B cell (primary cell): ENCODE measurements at regions not wholly inside any gene's neighbourhood (a gene's known extent, or its start where the extent isn't known, plus 50 kb on each side); places are given as distances from the start of the nearest gene placed in this dataset.

Experiments
- ATAC-seq: fragments of 200-7000 bp; cut with Tn5 transposase; one replicate; pipeline ENCODE4 v1.10.0; 2021; ENCODE audit warnings: low read depth, mild to moderate bottlenecking, moderate number of reproducible peaks, moderate library complexity
- CTCF ChIA-PET: fragments of 350-600 bp; sonication (Branson Sonifier 250); formaldehyde crosslinking; loops from one replicate; lab custom pipeline; 2021; ENCODE audit warnings: antibody characterized with exemption, inconsistent platforms; lab: Charles Lee
- POLR2A ChIA-PET: fragments of 350-600 bp; sonication (Branson Sonifier 250); formaldehyde crosslinking; loops from one replicate; lab custom pipeline; 2021; ENCODE audit warnings: antibody characterized with exemption; lab: Charles Lee
- DNase-seq: peaks from one replicate; pipeline ENCODE4 v3.0.0; 2013
- H2AFZ ChIP-seq: 2 replicates; pipeline ENCODE4 v1.6.1; 2012; ENCODE audit warnings: mild to moderate bottlenecking, low read depth, low read length; ENCODE audit not compliant: insufficient read depth, poor library complexity, severe bottlenecking
- H3K27ac ChIP-seq, 2 donors: 1 replicate in 1 of 2; 2 replicates in 1 of 2; pipeline ENCODE4 v1.5.1; 2012 to 2013; ENCODE audit warnings: low read length in 2 of 2, mild to moderate bottlenecking in 2 of 2, moderate library complexity in 1 of 2
- H3K27me3 ChIP-seq, 4 experiments: fragments of 200-600 bp in 1 of 4; sonication (generic) in 1 of 4; replicated peaks in 1 of 4; 1 replicate in 2 of 4; 2 replicates in 2 of 4; pipeline versions ENCODE4 v1.6.1 to v1.7.0; 2013 to 2016; ENCODE audit warnings: low read length in 3 of 4, mild to moderate bottlenecking in 2 of 4, mixed read lengths in 1 of 4, moderate library complexity in 1 of 4; ENCODE audit not compliant: insufficient read depth in 4 of 4, control insufficient read depth in 3 of 4; ENCODE audit errors: control extremely low read depth in 1 of 4
- H3K36me3 ChIP-seq, 2 experiments: replicated peaks in 1 of 2; 1 replicate in 1 of 2; 2 replicates in 1 of 2; pipeline versions ENCODE4 v1.6.1 to v1.7.1; 2013; ENCODE audit warnings: low read length in 1 of 2; ENCODE audit not compliant: insufficient read depth in 2 of 2, control insufficient read depth in 1 of 2; ENCODE audit errors: control extremely low read depth in 1 of 2, extremely low read depth in 1 of 2
- H3K4me1 ChIP-seq, 2 donors: fragments of 200-600 bp in 1 of 2; sonication (generic) in 1 of 2; 1 replicate in 1 of 2; 2 replicates in 1 of 2; pipeline versions ENCODE4 v1.5.1 to v1.6.1; 2013 to 2017; ENCODE audit warnings: low read length in 2 of 2; ENCODE audit not compliant: control insufficient read depth in 2 of 2, insufficient read depth in 2 of 2
- H3K4me2 ChIP-seq: replicated peaks from 2 replicates; pipeline ENCODE3; 2012; ENCODE audit warnings: mild to moderate bottlenecking, low read depth, low read length; ENCODE audit not compliant: poor library complexity, severe bottlenecking
- H3K4me3 ChIP-seq, 5 experiments: fragments of 200-600 bp in 1 of 5; sonication (generic) in 1 of 5; 1 replicate in 3 of 5; 2 replicates in 2 of 5; pipeline versions ENCODE4 v1.5.1 to v1.7.0; 2011 to 2016; ENCODE audit warnings: low read length in 4 of 5, mild to moderate bottlenecking in 4 of 5, low read depth in 2 of 5, control low read depth in 1 of 5, moderate library complexity in 1 of 5; ENCODE audit not compliant: insufficient read depth in 1 of 5; ENCODE audit errors: control extremely low read depth in 1 of 5, extremely low read depth in 1 of 5
- H3K79me2 ChIP-seq: fragments of 200-600 bp; sonication (generic); one replicate; pipeline ENCODE4 v1.6.0; 2016; ENCODE audit warnings: low read length; ENCODE audit not compliant: control insufficient read depth, insufficient read depth
- H3K9ac ChIP-seq: fragments of 200-600 bp; sonication (generic); 2 replicates; pipeline ENCODE4 v1.6.1; 2017; ENCODE audit warnings: mild to moderate bottlenecking, low read length, moderate library complexity
- H3K9me3 ChIP-seq, 3 donors: one replicate each; pipeline versions ENCODE4 v1.6.1 to v1.7.1; 2013; ENCODE audit warnings: low read length in 2 of 3; ENCODE audit not compliant: control insufficient read depth in 2 of 3, insufficient read depth in 1 of 3; ENCODE audit errors: control extremely low read depth in 1 of 3
- H4K20me1 ChIP-seq: 2 replicates; pipeline ENCODE4 v1.6.0; 2012; ENCODE audit warnings: mild to moderate bottlenecking, low read length; ENCODE audit not compliant: insufficient read depth, control insufficient read depth, poor library complexity, severe bottlenecking
- H3K27ac Mint-ChIP-seq: one replicate; pipeline ENCODE4 v1.8.0; 2021; ENCODE audit warnings: mixed read lengths
- H3K27me3 Mint-ChIP-seq: one replicate; pipeline ENCODE4 v1.8.0; 2021; ENCODE audit warnings: mixed read lengths
- H3K4me1 Mint-ChIP-seq: one replicate; pipeline ENCODE4 v1.8.0; 2021; ENCODE audit warnings: mixed read lengths
- H3K4me3 Mint-ChIP-seq: one replicate; pipeline ENCODE4 v1.8.0; 2021; ENCODE audit warnings: mixed read lengths
- H3K9me3 Mint-ChIP-seq: one replicate; pipeline ENCODE4 v1.8.0; 2022; ENCODE audit warnings: mixed read lengths; ENCODE audit not compliant: insufficient read depth
- CTCF ChIP-seq: fragments of 200-600 bp; IDR thresholded peaks from one replicate; pipeline ENCODE4 v1.8.0; 2022; ENCODE audit warnings: antibody characterized with exemption, mild to moderate bottlenecking
- EZH2 ChIP-seq: IDR thresholded peaks from 2 replicates; pipeline ENCODE4 v1.6.1; 2012; ENCODE audit warnings: borderline replicate concordance, low read depth, mild to moderate bottlenecking, moderate library complexity, low read length; ENCODE audit not compliant: insufficient read depth, poor library complexity, severe bottlenecking
- WGBS: methylation state at CpG from one replicate; pipeline ENCODE4 v1.1.5; 2013; ENCODE audit warnings: missing lambda C conversion rate; ENCODE audit not compliant: insufficient coverage; 5-methylcytosine and 5-hydroxymethylcytosine counted together
- intact Hi-C: fragments of 100-400 bp; cut with micrococcal nuclease; formaldehyde crosslinking; loops from one replicate; pipeline ENCODE4 v1.10.0; 2022

- WGBS, result 86% methylated on average over 1 of the region's 5 CpGs
- peaks cover 3% of the 10 kb centered on the region for H3K27me3 Mint-ChIP-seq
- DNase-seq (no peak), ATAC-seq (no peak)
- H3K9me3 ChIP-seq, result no peaks in the 10 kb centered on the region
- CTCF ChIA-PET, result interaction anchor here (0.7 to 2.7 kb wide), 3 partner anchors 230 to 891 kb away, joined by 3 to 23 read pairs (median 7); no protein-coding TSS in a partner anchor
- H3K36me3 ChIP-seq, result no peaks in the 10 kb centered on the region
- H3K4me1 Mint-ChIP-seq, result peaks cover 2% of the 10 kb centered on the region
- no peak overlapping the region for H3K27ac ChIP-seq
- no peak overlapping the region for H3K9ac ChIP-seq
- H3K4me2 ChIP-seq, result no peak overlapping the region
- no peak for TF ChIP-seq CTCF
- no peak for TF ChIP-seq EZH2
- H3K27me3 ChIP-seq, result no peaks in the 10 kb centered on the region
- intact Hi-C loops, result no loop called here
- H3K27ac Mint-ChIP-seq, result no peak overlapping the region
- no peaks in the 10 kb centered on the region for H4K20me1 ChIP-seq
- H3K9me3 Mint-ChIP-seq, result no peaks in the 10 kb centered on the region
- H2AFZ ChIP-seq, result no peak overlapping the region
- no peak overlapping the region for H3K4me3 Mint-ChIP-seq
- H3K4me3 ChIP-seq, result no peak overlapping the region
- POLR2A ChIA-PET, result no interaction called here
- no peaks in the 10 kb centered on the region for H3K79me2 ChIP-seq
- no peaks in the 10 kb centered on the region for H3K4me1 ChIP-seq
Measured at GRCh38 chrX:45517090-45517973, 316.7 kb upstream of the DIPK2B start.
